DLD1 (cell line): ENCODE measurements at regions not wholly inside any gene's neighbourhood (a gene's known extent, or its start where the extent isn't known, plus 50 kb on each side); places are given as distances from the start of the nearest gene placed in this dataset.
"Not testable (repeated sequence)": the region's sequence is repeated elsewhere in the genome, so short reads cannot be mapped to it uniquely, and the experiment has no call there.

Experiments
- in situ Hi-C: cut with HindIII; loops from 2 replicates; pipeline ENCODE4 v1.10.0; 2017; ENCODE audit warnings: low sequenced_read_pairs

- in situ Hi-C loops: no loop called here
These were observed 448.6 kb upstream of the CDIN1 start for GRCh38 chr15:36130641-36131310.

- in situ Hi-C loops: no loop called here
These were observed 445.7 kb upstream of the CDIN1 start for GRCh38 chr15:36133742-36134141.

- in situ Hi-C loops: no loop called here
These were observed 443.4 kb upstream of the CDIN1 start for GRCh38 chr15:36136049-36136448.

GRCh38 chr15:36152936-36153335, 426.5 kb upstream of the CDIN1 start:
- in situ Hi-C loops: no loop called here

GRCh38 chr15:36156879-36157427, 422.5 kb upstream of the CDIN1 start:
- in situ Hi-C loops: no loop called here

- in situ Hi-C loops: no loop called here
These were observed 419.1 kb upstream of the CDIN1 start for GRCh38 chr15:36160351-36160750.

- in situ Hi-C loops: no loop called here
These were observed 418.3 kb upstream of the CDIN1 start for GRCh38 chr15:36161108-36161507.

GRCh38 chr15:36161771-36162212, 417.6 kb upstream of the CDIN1 start:
- in situ Hi-C loops: no loop called here

GRCh38 chr15:36163983-36164382, 415.4 kb upstream of the CDIN1 start:
- in situ Hi-C loops: not testable (repeated sequence)

GRCh38 chr15:36172955-36173354, 406.5 kb upstream of the CDIN1 start:
- in situ Hi-C loops: no loop called here

- in situ Hi-C loops: no loop called here
These were observed 404.2 kb upstream of the CDIN1 start for GRCh38 chr15:36175186-36175740.

GRCh38 chr15:36175741-36176291, 403.6 kb upstream of the CDIN1 start:
- in situ Hi-C loops: no loop called here

- in situ Hi-C loops: no loop called here
These were observed 401.7 kb upstream of the CDIN1 start for GRCh38 chr15:36177590-36178302.

- in situ Hi-C loops: no loop called here
These were observed 401.2 kb upstream of the CDIN1 start for GRCh38 chr15:36178303-36178633.

GRCh38 chr15:36183201-36183600, 396.2 kb upstream of the CDIN1 start:
- in situ Hi-C loops: no loop called here

GRCh38 chr15:36185438-36185837, 394.0 kb upstream of the CDIN1 start:
- in situ Hi-C loops: no loop called here

GRCh38 chr15:36185845-36186244, 393.6 kb upstream of the CDIN1 start:
- in situ Hi-C loops: no loop called here

- in situ Hi-C loops: no loop called here
These were observed 393.1 kb upstream of the CDIN1 start for GRCh38 chr15:36186376-36186775.

GRCh38 chr15:36191459-36191858, 388.0 kb upstream of the CDIN1 start:
- in situ Hi-C loops: no loop called here

- in situ Hi-C loops: not testable (repeated sequence)
These were observed 383.9 kb upstream of the CDIN1 start for GRCh38 chr15:36195361-36196007.

- in situ Hi-C loops: no loop called here
These were observed 370.4 kb upstream of the CDIN1 start for GRCh38 chr15:36208868-36209582.
